ENCODE measurements at regions not wholly inside any gene's neighbourhood (a gene's known extent, or its start where the extent isn't known, plus 50 kb on each side); places are given as distances from the start of the nearest gene placed in this dataset.
"Not testable (repeated sequence)": the region's sequence is repeated elsewhere in the genome, so short reads cannot be mapped to it uniquely, and the experiment has no call there.

DNA sequence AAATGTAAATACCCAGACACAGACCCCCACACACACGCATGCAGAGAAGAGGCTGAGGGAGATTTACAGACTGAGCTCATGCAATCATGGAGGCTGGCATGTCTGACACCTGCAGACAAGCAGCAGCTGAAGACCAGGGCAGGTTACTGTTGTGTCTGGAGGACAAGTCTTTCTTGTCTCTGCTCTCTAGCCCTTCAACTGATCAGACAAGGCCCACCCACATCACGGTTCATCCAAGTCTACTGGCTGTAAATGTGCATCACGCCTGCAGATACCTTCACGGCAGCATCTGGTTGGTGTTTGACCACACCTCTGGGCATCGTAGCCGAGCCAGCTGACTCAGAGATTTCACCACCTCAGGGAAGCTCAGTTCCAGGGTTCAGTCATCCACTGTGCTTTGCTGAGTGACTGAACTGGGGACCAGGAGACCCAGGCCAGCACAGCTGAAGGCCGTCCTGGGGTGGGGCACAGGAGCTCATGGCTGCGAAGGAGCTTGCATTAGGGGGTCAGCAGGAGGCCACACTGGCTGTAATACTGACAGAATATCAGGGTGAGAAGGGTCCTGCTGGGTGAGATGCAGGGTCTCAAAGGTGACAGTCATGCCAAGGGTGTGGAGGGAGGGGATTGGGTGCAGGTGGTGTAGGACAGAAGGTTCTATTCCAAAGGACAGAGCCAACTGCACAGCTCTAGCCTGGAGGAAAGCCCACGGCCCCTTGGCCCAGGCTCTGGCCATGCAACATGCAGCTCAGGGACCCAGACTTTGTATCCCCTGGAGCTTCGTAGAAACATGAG lies 304.9 kb downstream of the BRD1 start:
- DNase-seq, result no peak

DNA sequence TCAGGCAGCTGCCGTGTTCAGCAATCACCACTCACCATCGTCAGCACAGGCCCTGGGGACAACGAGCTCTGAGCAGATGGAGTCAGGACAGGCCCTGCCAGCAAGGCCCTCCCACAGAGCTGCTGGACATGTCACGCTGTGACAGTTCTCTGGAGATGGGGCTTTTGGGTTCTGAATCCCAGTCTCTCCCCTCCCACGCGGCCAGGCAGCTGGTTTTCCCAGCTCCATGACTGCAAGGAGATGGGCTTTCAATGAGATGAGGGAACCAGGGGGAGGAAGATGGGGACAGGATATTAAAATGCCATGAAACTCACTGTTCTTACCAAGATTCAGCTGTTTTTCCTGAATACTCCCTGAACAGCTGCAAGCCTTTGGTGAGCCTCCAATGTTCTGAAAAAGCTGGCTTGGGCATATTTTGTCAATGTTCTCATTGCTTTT lies 305.9 kb downstream of the BRD1 start:
- DNase-seq, result no peak

DNA sequence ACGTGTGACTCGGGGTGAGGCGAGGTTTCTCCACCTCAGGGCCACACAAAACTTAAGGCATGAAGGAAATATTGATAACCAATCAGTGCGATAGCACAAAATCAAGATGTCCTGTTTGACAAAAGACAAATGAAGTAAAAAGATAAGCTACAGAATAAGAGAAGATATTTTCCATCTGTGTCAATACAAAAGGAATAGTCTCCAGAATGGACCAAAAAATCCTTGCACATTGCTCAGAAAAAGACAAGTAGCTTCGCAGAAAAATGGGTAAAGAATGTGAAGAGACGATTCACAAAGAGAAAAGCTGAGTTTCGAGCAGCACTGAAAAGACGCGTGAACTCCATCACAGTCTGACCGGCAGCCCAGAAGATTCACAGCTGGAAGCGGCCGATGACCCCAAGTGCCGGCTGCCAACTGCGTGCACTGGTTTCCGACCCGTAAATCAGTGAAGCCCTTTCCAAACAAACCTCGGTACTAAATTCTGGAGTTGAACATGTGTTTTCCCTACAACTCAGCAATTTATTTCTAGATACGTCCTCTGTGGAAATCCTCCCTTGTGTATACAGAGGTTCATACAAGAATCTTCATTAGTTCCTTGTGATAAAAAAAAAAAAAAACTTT lies 308.4 kb downstream of the BRD1 start:
- no peak for DNase-seq

DNA sequence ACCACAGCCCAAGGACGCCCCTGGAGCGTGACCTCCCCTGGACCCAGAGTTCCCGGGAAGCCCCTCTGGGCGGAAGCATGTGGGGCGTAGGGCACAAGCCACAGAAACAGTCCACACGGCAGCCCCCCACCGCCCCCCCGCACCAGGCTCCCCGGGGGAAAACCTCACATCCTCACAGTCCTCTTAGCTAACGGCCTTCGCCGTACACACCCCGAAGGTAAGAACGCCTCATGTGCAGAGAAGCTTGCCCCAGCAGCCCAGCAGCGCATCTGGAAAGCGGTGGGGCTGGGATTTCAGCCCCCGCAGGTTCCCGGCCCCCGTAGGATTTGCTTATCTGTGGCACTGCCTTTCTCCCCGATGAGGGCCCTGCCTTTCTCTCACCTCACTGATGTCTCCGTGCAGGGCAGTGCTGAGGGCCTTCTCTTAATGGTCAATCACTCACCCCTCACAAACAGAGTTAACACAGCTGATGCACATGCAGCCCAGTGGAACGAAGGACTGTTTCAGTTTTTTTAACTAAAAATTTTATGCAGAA lies 309.2 kb downstream of the BRD1 start:
- DNase-seq, result no peak

DNA sequence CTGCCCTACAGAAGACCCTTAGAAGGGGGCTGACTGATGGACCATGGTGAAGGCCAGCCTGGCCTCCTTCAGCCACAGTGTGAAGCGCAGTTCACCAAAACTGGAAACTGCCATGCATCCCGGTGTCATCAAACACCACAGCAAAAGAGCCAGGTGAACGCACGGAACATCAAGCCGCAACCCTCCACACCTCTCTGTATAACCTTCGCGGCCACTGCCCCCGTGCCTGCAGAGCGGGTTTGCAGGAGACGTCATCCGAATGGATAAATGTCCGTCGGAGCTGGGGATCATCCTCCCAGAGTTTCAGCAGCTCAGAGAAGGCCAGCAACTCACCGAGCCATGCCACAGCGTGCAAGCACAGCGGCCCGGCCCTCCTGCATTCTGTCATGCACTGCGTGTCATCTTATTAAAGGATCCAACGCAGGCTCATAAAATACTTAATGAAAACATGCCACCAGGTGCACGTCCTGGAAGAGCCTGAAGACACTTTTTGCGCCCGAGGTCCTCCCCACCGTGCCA lies 309.9 kb downstream of the BRD1 start:
- DNase-seq, result no peak

DNA sequence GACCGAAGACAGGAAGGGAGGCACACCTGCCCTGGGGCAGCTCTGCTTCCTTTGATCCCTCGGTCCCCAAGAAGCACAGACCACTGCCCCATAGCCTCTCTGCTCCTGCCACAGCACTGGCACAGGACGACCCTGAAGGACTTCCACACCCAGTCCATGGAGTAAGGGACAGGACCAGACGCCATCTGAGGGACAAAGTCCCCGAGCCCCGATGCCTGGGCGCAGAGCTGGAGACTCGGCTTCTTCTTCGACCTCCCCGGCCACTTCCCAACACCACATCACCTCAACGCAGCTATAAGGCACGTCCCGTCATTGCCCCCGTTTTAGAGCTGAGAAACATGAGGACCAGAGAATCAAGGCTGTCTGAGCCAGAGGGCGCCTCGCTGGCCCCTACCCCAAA lies 310.5 kb downstream of the BRD1 start:
- DNase-seq, result no peak

DNA sequence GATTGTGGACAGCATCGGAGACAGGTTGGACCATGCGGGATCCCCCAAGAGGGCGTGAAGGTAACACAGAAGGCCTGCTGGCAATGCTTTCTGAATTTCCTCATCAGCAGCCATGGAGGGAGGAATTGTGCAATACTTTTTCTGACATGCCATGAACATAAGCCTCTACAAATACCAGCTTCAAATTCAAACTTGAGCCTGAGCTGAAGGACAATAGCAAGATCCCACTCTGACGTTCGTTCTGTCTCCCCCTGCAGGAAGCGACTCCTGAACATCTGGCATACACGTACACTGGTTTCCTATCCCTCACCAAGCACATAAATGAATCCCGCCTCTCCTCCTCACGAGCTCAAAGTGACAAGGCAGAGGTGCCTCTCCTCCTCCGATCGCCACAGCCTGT lies 312.2 kb downstream of the BRD1 start:
- no peak for DNase-seq

DNA sequence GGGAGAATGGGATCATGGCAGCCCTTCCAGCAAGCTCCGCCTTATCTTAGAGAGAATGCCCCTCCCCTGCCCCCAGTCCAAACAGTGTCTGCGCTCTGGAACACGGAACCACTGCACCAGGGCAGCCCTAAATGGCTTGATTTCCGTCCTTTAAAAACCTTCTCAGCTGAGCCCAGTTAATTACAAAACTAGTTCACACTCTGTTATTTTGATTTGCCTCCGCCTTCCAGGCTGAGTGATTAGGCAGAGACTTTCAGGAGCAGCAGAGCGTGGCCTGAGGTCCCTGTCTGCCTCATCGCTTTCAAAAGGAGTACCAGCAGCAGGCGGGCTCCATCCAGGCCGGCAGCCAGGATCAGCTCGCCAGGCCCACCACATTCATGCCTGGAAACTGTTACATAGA lies 313.0 kb downstream of the BRD1 start:
- DNase-seq, result no peak

DNA sequence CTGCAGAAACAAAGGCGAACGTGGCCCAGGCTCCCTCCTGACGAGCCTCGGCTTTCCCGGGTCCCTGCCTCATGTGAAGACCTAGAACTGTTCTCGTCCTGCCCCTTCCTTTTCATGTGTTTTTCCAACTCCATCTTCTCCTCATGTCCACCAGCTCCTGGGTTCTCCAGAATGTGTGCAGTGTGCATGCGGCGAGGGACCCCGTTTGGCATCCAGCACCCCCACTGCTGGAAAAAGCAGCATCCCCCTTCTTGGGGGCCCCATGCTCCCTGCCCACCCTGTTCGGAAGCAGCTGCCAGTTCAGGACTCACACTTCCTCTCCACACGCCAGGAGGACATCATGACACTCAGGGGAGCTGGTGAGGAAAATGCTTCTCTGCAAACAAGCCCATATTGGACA lies 313.5 kb downstream of the BRD1 start:
- DNase-seq, result no peak

DNA sequence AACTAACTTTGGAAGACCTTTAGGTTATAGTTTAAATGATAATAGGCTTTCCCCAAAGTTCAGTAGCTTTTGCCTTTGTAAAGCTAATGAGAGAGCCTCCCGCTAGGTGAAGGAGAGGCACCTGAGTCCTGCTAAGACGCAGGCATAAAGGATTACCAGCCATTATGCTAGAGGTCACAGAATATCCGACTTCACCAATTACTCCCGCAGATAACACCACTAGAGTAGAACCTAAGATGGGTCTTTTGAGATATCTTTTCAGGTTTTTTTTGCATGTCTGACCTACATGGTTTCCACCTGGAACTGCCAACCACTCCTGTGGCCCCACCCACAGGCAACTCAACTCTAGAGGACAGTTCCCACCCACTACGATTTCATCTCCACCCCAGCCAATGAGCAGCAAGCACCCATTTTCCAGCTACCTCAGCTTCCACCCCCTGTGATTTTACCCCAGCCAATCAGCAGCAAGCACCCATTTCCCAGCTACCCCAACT lies 314.3 kb downstream of the BRD1 start:
- DNase-seq, result no peak

DNA sequence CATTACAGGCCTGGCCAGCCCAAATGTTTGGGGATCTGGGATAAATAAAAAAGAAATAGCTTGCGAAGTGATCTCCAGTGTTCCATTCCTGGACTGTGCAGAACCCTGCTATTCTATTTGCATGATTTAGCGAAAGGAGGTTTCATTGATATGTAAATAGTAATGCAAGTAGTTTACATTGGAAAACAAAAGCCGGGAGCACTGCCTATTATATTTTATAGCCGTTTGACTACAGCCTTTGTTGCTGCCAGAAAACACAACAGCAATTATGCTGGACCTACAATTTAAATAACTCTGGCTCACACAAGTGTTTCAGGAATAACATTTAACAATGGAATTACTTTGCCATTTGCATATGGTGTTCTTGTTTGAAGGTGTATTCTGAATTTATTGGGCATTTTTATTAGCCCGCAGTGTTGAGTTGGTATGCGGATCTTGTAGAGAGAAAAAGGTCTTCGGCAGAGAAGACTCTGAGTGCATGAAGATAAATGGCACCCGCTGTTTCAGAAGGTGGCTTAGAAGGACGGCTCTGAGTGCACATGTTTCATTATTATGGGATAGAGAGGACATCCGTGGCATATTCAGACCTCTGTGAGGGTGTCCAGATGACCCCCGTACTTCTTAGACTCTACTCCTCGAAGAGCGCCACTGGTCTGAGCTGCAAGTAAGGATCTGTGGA lies 315.0 kb downstream of the BRD1 start:
- peak; percentile 60 for DNase-seq

DNA sequence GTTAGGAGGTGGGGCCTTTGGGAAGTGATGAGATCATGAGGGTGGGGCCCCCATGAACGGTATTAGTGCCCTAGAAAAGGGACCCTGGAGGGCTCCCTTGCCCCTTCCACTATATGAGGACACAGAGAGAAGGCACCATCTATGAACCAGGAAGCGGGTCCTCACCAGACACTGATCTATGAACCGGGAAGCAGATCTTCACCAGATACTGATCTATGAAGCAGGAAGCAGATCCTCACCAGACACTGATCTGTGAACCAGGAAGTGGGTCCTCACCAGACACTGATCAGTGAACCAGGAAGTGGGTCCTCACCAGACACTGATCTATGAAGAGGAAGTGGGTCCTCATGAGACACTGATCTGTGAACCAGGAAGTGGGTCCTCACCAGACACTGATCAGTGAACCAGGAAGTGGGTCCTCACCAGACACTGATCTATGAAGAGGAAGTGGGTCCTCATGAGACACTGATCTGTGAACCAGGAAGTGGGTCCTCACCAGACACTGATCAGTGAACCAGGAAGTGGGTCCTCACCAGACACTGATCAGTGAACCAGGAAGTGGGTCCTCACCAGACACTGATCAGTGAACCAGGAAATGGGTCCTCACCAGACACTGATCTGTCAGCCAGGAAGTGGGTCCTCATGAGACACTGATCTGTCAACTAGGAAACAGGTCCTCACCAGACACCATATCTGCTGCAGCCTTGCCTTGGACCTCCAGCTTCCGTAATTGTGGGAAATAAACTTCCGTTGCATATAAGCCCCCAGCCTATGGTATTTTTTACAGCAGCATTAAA lies 316.1 kb downstream of the BRD1 start:
- not testable (repeated sequence) for DNase-seq

DNA sequence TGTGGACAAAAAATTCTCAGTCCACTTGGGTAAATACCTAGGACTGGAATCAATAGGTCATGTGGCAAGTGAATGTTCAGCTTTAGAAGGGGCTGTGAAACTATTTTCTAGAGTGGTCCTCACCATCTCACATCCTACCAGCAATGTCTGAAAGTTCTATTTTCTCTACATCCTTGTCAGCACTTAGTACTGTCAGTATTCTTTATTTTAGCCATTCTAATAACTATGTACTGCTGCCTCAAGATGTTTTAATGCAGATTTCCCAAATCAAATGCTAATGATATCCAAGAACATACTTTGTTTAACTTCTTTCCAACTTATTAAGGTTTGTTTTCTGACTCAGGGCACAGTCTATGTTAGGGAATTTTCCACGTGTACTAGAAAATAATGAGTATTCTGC lies 317.0 kb downstream of the BRD1 start:
- no peak for DNase-seq

DNA sequence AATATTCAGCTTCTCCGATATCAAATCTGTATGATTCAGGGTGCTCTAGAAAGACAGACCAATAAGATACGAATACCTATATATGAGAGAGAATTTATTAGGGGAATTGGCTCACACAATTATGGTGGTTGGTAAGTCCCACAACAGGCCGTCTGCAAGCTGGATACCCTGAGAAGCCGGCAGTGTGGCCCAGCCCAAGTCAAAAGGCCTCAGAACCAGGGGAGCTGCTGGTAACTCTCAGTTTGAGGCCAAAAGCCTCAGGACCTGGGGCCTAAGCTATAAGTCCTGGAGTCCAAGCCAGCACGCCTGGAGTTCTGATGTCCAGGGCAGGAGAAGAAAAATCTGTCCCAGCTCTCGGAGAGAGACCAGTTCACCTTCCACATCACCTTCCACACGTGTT lies 318.7 kb downstream of the BRD1 start:
- DNase-seq, result no peak

DNA sequence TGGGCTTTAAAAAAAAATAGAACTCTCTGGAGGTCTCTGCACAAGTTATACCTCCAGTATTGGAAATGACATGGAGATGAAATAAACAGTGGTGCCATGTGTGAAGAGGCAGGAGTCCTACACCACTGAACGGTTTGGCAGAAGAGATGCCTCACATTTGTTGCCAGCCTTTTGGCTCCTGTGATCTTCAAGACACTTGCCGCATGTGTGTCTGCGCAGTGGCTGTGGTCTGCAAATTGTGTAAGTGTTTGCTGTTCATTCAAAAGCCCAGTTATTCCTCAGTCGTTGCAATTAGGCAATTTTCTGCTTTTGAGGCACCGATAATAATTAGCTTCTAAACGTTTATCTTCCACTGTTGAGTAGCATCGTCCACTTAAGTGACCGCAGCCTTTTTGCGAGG lies 319.1 kb downstream of the BRD1 start:
- no peak for DNase-seq

DNA sequence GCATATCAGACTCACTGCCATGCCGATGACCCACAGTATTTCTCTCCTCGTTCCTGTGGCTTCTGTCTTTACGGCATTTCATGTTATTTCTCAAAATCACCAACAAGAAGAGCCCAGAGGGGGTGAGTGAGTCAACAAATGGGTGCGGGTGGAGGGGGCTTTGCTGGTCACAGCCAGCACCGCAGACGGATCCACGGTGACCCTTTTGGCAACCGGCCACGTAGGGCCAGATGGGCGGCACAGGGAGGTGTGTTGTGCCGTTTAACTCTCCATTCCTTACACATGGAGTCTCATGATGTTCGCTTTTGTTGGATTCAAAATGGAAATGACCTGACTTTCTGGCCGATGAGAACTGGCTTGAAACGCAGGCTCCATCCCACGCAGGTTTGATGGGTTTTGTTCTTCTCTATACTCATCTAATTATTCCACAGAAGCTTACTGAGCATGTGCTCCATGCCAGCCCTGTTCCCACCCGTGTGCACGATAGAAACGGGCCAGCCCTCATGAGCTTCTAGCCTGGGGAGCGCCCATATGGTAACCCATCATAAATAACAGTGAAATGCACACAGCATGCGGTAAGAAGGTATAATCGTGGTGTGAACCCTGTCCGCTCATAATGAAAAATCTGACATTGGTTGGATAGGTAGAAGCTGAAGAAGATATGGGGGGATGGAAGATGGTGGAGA lies 319.9 kb downstream of the BRD1 start:
- no peak for DNase-seq

DNA sequence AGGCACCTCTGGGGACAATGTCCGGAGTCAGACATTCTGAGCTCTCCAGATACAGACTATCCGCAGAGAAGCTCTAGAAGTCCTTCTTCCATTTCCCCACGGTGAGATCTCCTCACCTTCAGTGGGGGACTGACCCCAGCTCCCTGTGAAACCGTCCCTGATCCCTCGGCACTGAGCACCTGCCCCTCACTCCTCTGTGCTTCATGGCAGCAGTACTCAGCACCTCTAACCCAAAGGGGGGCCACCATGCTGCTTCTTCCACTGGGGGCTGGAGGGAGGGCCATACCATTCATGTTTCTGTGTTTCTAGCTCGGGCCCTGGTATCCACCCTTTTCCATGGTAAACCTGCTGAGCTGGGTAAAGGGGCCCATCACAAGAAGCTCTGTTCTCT lies 321.7 kb downstream of the BRD1 start:
- no peak for DNase-seq

DNA sequence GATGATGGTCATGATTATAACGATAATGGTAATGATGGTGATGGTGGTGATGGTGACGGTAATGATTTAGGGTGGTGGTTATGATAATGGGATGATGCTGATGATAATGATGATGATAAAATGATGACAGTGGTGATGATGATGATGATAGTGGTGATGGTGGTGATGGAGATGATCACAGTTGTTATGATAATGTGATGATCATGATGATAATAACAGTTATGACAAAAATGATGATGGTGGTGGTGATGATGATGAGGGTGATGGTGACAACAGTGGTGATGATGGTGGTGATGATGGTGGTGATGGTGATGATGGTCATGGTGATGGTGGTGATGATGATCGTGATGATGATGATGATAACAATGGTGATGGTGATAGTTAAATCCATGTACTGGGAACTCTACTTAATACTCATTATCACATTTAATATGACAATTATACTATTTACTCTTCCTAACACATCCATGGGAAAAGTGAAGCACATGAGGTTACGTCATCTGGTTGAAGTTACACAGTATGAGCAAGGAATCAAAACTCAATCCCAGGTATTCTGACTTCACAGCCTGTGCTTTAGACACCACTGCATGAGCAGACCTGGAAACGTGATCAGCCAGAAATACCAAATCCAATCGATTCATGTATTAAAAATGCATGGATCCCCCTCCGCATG lies 322.2 kb downstream of the BRD1 start:
- DNase-seq, result no peak

DNA sequence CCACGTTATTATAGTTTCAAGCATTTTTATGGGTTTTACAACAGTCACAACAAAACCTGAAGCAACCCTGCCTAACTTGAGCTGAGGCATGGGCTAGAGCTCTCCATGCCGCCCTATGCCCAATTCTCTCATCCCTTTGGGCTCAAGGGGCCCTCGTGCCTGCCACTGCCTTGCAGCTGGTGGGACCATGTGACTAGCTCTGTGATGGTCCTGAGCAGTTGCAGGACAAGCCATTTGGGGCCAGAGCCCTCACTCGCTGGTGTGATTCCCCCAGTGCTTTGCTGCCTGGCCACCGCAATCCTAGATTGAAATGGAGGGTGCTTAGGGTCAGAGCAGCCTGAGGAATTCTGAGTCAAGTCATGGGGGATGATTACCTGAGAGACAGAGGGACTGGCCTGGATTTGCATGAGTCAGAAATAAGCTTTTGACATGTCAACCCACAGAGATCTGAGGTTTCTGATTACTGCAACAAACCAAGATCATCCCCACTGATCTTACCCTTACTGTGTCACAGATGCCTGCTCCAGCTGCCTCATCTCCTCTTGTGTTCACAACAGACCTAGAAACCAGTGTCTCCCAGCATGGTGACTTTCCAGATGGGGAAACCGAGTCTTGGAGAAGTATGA lies 323.7 kb downstream of the BRD1 start:
- DNase-seq, result no peak

DNA sequence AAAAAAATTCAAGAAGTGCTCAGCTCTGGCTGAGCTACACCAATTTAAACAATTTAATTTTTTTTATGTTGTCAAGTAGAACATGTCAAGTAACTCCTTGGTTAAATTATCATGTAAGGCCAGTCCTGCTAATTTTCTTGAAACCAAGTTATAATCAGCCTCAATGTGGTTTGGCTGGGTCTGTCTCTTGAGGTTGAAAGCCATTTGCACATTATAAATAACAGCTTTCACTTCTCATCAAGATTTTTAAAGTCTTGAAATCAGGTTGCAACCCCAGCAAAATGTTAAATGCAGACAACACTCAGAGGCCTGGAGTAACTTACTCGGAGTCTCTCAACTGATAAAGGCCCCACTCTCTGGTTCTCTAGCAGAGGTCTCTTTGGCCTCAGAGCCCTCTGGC lies 324.4 kb downstream of the BRD1 start:
- DNase-seq, result no peak
